ENCODE measurements at regions not wholly inside any gene's neighbourhood (a gene's known extent, or its start where the extent isn't known, plus 50 kb on each side); places are given as distances from the start of the nearest gene placed in this dataset.

DNA sequence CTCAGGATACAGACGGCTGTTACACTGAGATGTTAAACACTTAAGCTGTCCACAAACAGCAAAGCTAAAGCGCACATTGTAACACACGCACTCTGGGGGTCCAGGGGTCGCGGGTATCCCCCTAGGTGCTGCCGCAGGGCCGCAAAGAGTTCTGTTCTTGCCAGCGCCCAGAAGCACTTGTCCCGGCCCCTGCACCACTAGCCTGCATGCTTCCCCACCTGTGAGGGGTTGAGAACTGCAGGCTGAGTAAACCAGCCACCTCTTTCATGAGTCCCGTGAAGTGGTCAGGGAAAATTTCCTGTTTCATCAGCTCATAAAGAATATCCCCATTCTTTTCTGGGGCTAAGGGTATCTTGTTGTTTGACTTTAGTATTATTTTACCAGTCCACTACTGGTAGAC is 154.4 kb upstream of the FBXL17 start:
- TF ChIP-seq YY1 (IDR thresholded peaks at IDR 0.05; ENCODE audit: insufficient read depth, insufficient read length) = no peak
- TF ChIP-seq ZNF274 (IDR thresholded peaks at IDR 0.05; ENCODE audit: low read depth, low read length) = no peak
- no peak for TF ChIP-seq SUZ12 (IDR thresholded peaks at IDR 0.05; ENCODE audit: extremely low read depth, insufficient read depth, insufficient read length)

Data from NT2/D1 (cell line).